Activated naive CD8-positive, alpha-beta T cell treated with anti-CD3 and anti-CD28 coated beads for 36 hours (primary cell): ENCODE measurements at regions not wholly inside any gene's neighbourhood (a gene's known extent, or its start where the extent isn't known, plus 50 kb on each side); places are given as distances from the start of the nearest gene placed in this dataset.

Experiments
- DNase-seq: peaks from one replicate; pipeline ENCODE4 v3.0.0; 2021
- H3K27ac Mint-ChIP-seq: one replicate; pipeline ENCODE4 v1.8.0; 2022; ENCODE audit warnings: mild to moderate bottlenecking, moderate library complexity, mixed read lengths
- H3K27me3 Mint-ChIP-seq: one replicate; pipeline ENCODE4 v1.8.0; 2022; ENCODE audit warnings: mild to moderate bottlenecking, mixed read lengths
- H3K36me3 Mint-ChIP-seq: one replicate; pipeline ENCODE4 v1.8.0; 2021; ENCODE audit warnings: mild to moderate bottlenecking, mixed read lengths
- H3K4me1 Mint-ChIP-seq: one replicate; pipeline ENCODE4 v1.8.0; 2021; ENCODE audit warnings: mixed read lengths
- H3K4me3 Mint-ChIP-seq: one replicate; pipeline ENCODE4 v1.8.0; 2022; ENCODE audit warnings: mild to moderate bottlenecking, moderate library complexity, mixed read lengths
- H3K9me3 Mint-ChIP-seq: one replicate; pipeline ENCODE4 v1.8.0; 2022; ENCODE audit warnings: mixed read lengths

DNA sequence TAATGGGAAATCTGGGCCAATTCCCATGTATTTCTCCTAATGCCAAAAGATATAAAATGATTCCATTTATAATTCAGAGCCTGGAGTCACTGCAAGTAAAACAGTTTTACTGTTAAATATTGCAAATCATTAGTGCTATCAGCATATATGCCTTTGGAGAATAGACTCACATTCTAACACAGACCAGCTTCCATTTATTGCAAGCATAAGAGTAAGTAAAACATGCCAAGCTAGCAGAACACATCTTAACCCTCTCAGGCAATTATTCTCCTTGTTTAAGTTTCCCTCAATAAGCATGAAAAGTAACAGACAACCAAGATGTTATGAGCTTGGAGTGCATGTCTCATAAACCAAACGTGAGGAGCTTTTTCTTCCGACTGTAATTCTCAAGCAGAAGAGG lies 173.9 kb upstream of the GRIP1 start:
- H3K4me3 Mint-ChIP-seq = no peak overlapping the region
- H3K27me3 Mint-ChIP-seq = no peaks in the 10 kb centered on the region
- no peaks in the 10 kb centered on the region for H3K9me3 Mint-ChIP-seq
- no peak for DNase-seq
- H3K36me3 Mint-ChIP-seq = no peaks in the 10 kb centered on the region
- no peak overlapping the region for H3K27ac Mint-ChIP-seq
- peaks cover 5% of the 10 kb centered on the region for H3K4me1 Mint-ChIP-seq

DNA sequence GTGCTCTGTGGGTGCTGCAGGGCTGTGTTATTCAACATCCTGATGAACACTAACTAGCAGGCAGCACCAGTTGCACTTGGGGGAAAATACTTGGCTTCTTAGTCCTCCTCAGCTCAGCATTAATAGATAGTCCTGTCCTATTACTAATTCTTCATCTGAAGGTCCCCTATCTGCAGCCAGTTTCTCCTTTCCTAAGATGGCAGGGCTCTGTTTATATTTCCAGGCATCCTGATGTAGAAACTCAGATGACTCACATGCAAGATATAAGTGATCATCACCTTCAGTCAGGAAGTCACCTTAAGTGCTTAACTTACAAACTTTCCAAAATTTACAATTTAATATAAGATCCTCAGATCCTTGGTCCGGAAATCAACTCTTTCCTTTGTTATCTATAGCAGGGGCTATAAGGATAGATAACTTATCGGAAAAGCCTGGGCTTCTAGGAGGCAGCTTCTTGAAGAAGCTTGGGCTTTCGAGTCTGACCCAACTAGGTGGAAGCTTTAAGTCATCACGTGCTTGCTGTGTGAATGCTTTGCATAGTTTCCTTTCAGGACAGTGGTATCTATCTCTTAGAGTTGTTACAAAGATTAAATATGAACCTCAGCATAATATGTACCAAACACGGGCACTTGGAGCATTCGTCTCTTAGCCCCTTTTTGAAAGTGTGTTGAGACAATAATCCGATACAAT lies 181.0 kb upstream of the GRIP1 start:
- H3K27ac Mint-ChIP-seq = no peak overlapping the region
- peaks cover 20% of the 10 kb centered on the region for H3K4me1 Mint-ChIP-seq
- H3K4me3 Mint-ChIP-seq = no peak overlapping the region
- H3K36me3 Mint-ChIP-seq = no peaks in the 10 kb centered on the region
- H3K27me3 Mint-ChIP-seq = no peaks in the 10 kb centered on the region
- no peak for DNase-seq
- H3K9me3 Mint-ChIP-seq = no peaks in the 10 kb centered on the region

DNA sequence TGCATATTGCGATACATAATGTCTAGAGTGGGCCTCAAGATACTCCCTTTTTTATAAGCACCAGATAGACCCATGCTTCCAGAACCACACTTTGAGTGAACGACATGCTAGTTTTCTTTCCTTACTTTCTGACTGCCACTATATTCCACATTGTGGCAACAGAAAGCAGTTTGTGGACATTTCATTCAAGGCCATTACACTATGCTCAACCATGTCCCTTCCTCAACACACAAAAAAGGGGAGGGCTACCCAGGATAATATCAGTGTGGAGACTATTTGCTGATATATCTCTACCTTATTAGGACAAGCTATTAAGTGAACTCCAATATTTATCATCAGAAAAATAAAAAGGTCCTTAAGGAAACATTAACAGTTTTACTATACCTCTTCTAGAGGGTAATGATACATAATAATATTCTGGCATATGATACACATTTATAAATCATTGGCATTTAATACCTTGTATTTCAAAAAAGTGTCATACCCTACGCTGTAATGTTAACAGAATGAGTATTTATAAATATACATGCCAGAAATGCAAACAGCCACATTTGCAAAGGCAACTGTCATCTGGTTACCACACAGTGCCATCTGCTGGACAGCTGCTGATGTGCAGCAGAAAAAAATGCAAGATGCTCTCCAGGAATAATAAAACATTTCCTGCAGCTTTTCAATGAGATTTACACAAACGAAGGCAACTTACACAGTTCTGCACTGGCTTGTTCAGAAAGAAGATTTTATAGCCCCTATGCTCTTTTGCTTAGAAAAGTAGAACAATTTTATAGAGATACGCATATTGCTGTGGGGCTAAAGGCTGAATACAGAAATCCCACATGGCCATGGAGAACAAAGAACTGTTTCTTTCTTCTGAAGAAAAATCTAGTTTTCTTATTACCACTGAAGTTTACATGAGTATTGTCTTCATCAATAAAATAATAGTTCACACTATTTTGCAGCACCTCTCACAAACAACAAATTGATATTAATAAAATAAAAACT lies 182.2 kb upstream of the GRIP1 start:
- Mint-ChIP-seq H3K27me3 (no peaks in the 10 kb centered on the region), H3K4me1 (peaks cover 20% of the 10 kb centered on the region), H3K36me3 (no peaks in the 10 kb centered on the region), H3K4me3 (no peak overlapping the region), H3K27ac (no peak overlapping the region), H3K9me3 (no peaks in the 10 kb centered on the region)
- peak; percentile 34 for DNase-seq

DNA sequence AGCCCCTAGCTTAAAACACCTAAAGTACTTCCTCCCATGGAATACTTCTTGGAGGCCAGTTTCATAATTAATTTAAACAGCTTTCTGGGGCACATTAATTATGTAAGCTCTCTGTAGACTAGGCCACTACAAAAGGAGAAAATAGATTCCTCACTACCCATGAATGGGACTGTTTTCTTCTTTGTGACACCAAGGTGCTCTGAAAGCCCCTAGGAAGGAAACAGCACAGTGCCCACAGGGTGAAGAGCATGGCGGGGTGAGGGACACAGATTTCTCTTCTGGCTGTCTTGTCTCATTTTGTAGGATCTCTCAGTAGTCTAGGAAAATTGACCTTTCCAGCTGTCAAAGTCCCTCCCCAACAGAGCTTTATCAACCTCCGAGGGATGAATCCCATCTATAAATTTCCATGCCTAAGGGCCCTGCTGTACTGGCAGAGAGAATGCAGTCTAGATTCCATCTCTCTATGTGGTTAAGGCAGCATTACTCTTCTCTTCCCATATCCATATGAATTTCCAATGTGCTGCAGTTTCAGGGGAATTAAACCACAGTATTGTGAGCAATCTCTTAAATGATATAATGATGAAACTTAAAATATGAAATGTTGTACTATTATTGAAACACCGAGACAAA lies 183.6 kb upstream of the GRIP1 start:
- Mint-ChIP-seq H3K36me3 (no peaks in the 10 kb centered on the region), H3K4me1 (peaks cover 17% of the 10 kb centered on the region), H3K9me3 (no peaks in the 10 kb centered on the region), H3K27ac (no peak overlapping the region), H3K27me3 (no peaks in the 10 kb centered on the region), H3K4me3 (no peak overlapping the region)
- DNase-seq = no peak

DNA sequence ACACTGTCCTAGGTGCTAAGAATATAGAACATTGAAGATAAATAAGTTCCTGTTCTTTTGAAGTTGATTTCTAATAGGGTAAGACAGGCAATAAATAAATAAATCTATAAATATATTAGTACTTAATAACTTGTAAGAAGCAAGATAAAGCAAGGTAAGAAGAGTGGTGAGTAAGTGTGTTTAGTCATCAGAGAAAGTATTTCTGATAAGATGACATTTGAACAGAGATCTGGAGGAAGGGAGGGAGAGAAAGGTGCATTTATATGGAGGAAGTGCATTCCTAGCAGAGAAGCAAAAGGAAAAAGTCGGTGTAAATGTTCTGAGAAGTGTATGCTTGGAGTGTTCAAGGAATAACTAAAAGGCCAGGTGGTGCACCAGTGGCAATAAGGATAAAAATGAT lies 184.4 kb upstream of the GRIP1 start:
- Mint-ChIP-seq H3K4me3 (no peak overlapping the region), H3K27ac (no peak overlapping the region), H3K27me3 (no peaks in the 10 kb centered on the region), H3K4me1 (peaks cover 12% of the 10 kb centered on the region), H3K9me3 (no peaks in the 10 kb centered on the region), H3K36me3 (no peaks in the 10 kb centered on the region)
- DNase-seq = no peak

DNA sequence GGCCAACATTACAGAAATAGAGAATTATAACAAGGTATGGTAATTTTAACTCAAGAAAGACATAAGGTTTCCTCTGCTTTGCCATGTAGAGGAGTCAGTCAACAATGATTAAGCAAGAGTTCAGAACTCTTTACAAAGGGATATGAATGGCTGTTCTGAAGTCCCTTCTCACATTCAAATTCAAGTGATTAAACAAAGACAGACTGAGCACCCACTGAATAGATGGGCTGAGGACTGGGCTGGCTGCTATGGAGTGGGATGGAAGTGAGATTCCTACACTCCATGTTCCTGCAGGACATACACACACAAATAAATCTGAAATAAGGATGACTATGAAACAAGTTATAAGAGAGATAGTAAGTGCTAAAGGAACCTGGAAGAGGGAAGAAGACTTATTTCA lies 199.0 kb upstream of the GRIP1 start:
- Mint-ChIP-seq H3K4me1 (no peaks in the 10 kb centered on the region), H3K4me3 (no peak overlapping the region), H3K9me3 (no peaks in the 10 kb centered on the region), H3K27ac (no peak overlapping the region), H3K36me3 (no peaks in the 10 kb centered on the region), H3K27me3 (peaks cover 8% of the 10 kb centered on the region)
- no peak for DNase-seq

DNA sequence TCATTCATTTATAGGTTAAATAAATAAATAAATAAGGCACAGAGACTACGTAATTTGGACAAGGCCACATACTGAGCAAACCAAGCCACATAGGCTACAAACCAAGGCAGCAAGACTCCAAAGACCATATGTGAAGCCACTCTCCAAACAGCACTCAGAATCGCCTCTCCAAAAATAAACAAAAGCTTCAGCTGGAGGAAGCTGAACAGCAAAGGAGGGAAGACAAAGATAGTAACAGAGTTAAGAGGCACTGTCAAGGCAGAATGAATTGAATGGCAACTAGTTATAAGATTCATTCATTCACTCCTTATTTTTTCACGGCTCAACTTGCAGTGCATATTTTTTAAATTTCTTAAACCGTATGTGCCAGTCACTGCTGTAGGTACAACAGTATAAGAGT lies 200.5 kb upstream of the GRIP1 start:
- DNase-seq = no peak
- Mint-ChIP-seq H3K4me3 (no peak overlapping the region), H3K27me3 (peaks cover 9% of the 10 kb centered on the region), H3K9me3 (no peaks in the 10 kb centered on the region), H3K36me3 (no peaks in the 10 kb centered on the region), H3K4me1 (no peaks in the 10 kb centered on the region), H3K27ac (no peak overlapping the region)

DNA sequence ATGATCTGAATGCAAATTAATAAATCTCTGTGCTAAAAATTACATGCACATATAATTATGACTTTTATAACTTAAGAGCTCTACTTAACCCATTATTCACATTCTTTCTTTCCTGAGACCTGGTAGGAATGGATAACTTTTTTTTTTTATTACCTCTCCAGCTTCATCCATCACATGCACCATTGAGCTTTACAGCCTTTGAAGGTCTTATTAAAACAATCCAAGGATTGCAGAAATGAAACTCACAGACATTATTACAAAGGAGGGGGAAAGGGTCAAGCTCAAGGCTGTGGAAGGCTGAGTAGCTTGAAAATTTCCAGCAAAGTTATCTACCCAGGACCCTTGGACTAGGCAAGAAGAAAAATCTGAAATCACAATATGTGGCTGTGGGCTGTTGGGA lies 202.5 kb upstream of the GRIP1 start:
- no peak for DNase-seq
- Mint-ChIP-seq H3K9me3 (no peaks in the 10 kb centered on the region), H3K27ac (no peak overlapping the region), H3K4me3 (no peak overlapping the region), H3K36me3 (no peaks in the 10 kb centered on the region), H3K4me1 (no peaks in the 10 kb centered on the region), H3K27me3 (peaks cover 8% of the 10 kb centered on the region)

DNA sequence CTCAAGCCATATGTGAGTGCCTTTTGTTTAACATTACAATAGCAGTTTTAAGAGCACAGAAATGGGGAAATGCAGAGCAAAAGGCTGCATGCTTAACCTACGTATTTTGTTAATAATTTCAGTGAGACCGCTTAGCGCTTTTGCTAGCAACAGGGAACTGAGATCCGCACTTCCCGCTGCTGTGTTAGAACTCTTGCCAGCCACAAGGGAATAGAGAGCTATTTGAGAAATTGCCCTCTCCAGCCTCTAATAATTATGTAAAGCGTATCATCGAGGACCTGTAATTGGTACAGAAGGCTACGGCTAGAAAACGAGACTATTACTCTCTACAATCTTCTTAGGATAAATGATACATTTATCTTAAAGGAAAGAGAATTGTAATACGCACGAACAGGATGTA lies 205.2 kb upstream of the GRIP1 start:
- peaks cover 3% of the 10 kb centered on the region for H3K27me3 Mint-ChIP-seq
- no peaks in the 10 kb centered on the region for H3K4me1 Mint-ChIP-seq
- no peak overlapping the region for H3K4me3 Mint-ChIP-seq
- no peaks in the 10 kb centered on the region for H3K36me3 Mint-ChIP-seq
- H3K9me3 Mint-ChIP-seq = no peaks in the 10 kb centered on the region
- no peak overlapping the region for H3K27ac Mint-ChIP-seq
- DNase-seq = no peak

DNA sequence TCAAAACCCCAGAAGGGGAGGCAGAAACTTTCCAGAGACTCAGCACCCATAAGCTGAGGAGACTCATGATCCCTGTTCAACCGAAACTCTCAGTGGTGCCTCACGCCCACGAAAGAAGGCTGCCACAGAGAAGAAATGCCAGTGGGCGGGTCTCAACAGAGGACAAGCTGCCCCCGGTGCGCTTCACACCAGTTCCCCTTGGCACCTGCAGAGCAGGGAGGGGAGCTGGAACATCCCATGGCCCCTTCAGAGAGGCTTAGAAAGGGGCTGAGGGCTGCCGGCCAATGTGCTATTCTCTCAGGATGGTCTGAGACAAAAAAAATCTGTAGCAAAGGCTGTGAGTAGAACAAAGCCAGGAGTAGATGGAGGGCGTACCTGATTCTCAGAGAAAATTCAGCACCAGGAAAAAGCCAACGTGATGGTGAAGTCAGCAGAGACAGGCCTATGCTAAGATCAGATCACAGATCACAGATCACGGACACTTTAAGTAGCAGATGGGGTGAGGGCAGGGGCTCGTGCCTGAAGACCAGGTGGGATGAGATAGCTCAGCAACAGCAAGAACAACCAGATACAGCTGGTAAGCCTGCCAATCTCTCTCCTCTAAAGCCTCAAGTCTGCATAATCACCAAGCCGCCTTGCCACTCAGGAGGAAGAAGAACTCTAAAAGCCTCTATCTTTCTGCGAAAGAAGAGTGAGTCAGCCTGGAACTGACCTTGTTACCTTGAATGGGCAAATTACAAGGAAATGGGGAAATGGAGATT lies 206.4 kb upstream of the GRIP1 start:
- no peaks in the 10 kb centered on the region for H3K4me1 Mint-ChIP-seq
- H3K9me3 Mint-ChIP-seq = no peaks in the 10 kb centered on the region
- no peaks in the 10 kb centered on the region for H3K36me3 Mint-ChIP-seq
- no peak for DNase-seq
- H3K4me3 Mint-ChIP-seq = no peak overlapping the region
- no peak overlapping the region for H3K27ac Mint-ChIP-seq
- H3K27me3 Mint-ChIP-seq = peaks cover 3% of the 10 kb centered on the region

DNA sequence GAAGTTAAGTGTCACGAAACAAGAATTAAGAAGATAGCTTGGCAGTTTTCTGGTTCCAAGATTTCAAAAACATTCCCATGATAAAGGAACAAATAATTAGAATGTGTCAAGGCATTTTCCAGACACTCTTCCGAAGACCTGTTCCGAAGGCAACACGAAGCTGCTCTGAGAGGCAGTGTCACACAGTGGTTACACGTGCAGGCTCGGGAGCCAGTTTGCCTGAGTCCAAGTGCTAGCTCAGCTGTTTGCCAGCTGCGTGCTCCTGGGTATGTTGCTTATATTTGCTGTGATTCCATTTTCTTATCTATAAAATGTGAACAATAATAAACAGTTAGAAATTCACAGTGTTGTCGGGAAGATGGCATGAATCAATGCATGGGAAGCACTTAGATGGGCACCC lies 217.9 kb upstream of the GRIP1 start:
- H3K4me3 Mint-ChIP-seq = no peak overlapping the region
- H3K4me1 Mint-ChIP-seq = peaks cover 29% of the 10 kb centered on the region
- H3K27ac Mint-ChIP-seq = no peak overlapping the region
- H3K36me3 Mint-ChIP-seq = no peaks in the 10 kb centered on the region
- H3K27me3 Mint-ChIP-seq = no peaks in the 10 kb centered on the region
- no peaks in the 10 kb centered on the region for H3K9me3 Mint-ChIP-seq
- no peak for DNase-seq

DNA sequence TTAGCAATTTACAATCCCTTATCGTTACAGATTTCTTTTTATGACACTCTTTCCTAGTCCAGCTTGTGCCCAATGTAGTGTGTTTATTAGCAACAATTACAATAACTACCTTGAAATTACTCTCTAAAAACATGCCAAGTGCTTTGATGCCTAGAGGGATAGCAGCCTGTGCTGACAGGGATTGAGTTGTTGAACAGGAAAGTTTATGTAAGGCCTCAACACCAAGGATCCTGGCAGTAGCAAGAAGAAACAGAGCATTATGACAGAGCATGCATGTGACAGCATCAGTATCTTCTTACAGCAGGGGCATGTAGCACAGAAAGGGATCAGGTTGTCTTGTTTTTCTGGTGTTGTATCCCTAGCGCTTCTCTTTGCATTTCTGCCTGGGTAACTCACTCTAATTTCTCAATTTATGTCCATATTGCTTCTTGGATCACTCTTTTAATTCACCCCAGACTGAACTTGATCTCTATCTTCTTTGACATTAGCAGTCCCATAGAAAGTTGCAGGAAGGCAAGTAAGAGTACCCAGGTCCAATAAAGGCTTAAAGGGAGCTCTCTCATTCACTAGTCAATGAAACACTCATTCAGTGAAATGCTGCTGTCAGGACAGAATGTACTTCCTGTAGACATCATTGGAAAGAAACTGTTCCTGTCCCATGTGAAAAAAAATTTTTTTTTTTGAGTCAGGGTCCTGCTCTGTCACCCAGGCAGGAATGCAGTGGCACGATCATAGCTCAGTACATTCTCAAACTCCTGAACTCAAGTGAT lies 220.0 kb upstream of the GRIP1 start:
- DNase-seq = no peak
- Mint-ChIP-seq H3K36me3 (no peaks in the 10 kb centered on the region), H3K27me3 (no peaks in the 10 kb centered on the region), H3K9me3 (no peaks in the 10 kb centered on the region), H3K27ac (no peak overlapping the region), H3K4me1 (peaks cover 29% of the 10 kb centered on the region), H3K4me3 (no peak overlapping the region)

DNA sequence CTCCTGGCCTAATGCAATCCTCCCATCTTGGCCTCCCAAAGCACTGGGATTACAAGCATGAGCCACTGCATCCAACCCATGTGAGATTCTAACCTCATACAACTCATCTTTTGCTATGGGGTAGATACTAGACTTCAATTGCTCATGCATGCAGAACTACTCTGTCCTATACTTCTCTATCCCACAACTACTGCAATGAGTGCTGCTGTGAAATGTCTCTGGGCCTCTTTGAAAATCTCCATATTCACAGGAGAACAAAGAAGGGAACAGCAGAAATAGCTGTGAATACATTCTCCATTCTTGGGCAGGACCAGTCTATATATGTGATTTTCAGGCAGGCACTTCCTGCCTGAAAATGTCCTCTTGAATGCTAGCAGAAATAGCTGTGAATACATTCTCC lies 220.7 kb upstream of the GRIP1 start:
- Mint-ChIP-seq H3K9me3 (no peaks in the 10 kb centered on the region), H3K27ac (no peak overlapping the region), H3K36me3 (no peaks in the 10 kb centered on the region), H3K4me1 (peaks cover 32% of the 10 kb centered on the region), H3K27me3 (no peaks in the 10 kb centered on the region), H3K4me3 (no peak overlapping the region)
- no peak for DNase-seq

DNA sequence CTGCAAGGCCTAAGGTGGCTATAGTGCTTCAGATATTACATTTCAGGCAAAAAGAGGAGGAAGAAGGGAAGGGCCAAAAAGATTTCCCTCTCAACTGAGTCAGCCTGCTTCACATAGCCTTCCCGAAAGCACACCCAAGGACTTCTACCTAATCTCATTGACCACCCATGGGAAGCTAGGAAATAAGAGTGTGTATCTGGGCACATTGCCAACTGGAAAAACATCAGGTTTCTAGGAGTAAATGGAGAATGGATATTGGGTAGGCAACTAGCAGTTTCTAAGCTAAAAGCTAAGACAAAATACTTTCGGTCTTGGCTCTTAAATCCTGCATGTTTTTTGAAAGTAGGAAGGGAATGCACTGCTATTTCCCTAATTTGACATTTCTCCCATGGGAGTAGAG lies 221.7 kb upstream of the GRIP1 start:
- Mint-ChIP-seq H3K4me3 (no peak overlapping the region), H3K27me3 (no peaks in the 10 kb centered on the region), H3K9me3 (no peaks in the 10 kb centered on the region), H3K36me3 (no peaks in the 10 kb centered on the region), H3K4me1 (peaks cover 34% of the 10 kb centered on the region), H3K27ac (no peak overlapping the region)
- DNase-seq = no peak
